WTC11 (cell line): ENCODE measurements at regions not wholly inside any gene's neighbourhood (a gene's known extent, or its start where the extent isn't known, plus 50 kb on each side); places are given as distances from the start of the nearest gene placed in this dataset.

Source experiments
- ATF1 ChIP-seq: sonication (generic); formaldehyde crosslinking; IDR thresholded peaks from 2 replicates; pipeline ENCODE4 v1.8.1; 2023; ENCODE audit warnings: mild to moderate bottlenecking, moderate library complexity, missing genetic modification reagents
- TF ChIP-seq, protein P1 (sequence below): fragments of 200-600 bp; IDR thresholded peaks from 2 replicates; pipeline ENCODE4 v1.8.0; 2022; ENCODE audit warnings: antibody characterized with exemption

DNA sequence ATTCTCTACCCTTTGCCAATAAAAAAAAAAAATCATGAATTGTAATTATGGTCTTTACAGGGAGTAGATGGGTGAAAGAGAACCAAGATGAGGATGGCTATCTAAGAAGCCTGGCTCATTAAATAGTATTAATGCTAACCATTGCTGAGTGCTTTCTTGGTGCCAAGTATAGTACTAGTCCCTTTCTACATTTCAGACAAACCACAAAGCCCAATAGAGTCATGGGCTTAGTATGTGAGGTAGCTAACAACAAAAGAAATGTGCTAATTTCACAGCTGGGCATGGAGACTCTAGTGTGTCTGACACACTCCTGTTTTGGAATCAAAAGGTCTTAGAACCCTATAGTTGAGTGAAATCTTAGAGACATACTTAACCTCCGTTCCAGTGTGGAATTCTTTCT is 84.5 kb upstream of the ESRRG start:
- TF ChIP-seq, protein P1, sequence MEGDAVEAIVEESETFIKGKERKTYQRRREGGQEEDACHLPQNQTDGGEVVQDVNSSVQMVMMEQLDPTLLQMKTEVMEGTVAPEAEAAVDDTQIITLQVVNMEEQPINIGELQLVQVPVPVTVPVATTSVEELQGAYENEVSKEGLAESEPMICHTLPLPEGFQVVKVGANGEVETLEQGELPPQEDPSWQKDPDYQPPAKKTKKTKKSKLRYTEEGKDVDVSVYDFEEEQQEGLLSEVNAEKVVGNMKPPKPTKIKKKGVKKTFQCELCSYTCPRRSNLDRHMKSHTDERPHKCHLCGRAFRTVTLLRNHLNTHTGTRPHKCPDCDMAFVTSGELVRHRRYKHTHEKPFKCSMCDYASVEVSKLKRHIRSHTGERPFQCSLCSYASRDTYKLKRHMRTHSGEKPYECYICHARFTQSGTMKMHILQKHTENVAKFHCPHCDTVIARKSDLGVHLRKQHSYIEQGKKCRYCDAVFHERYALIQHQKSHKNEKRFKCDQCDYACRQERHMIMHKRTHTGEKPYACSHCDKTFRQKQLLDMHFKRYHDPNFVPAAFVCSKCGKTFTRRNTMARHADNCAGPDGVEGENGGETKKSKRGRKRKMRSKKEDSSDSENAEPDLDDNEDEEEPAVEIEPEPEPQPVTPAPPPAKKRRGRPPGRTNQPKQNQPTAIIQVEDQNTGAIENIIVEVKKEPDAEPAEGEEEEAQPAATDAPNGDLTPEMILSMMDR: no peak
- no peak for TF ChIP-seq ATF1 (CRISPR knock-in tag)
